Sigmoid colon (tissue), 6 donors: ENCODE measurements at regions not wholly inside any gene's neighbourhood (a gene's known extent, or its start where the extent isn't known, plus 50 kb on each side); places are given as distances from the start of the nearest gene placed in this dataset.

Experiments used
- DNase-seq: peaks from one replicate; pipeline ENCODE4 v3.0.0-alpha.2; 2019
- H3K27ac ChIP-seq, 4 donors: fragments of 200-600 bp; sonication (generic); one replicate each; pipeline ENCODE4 v1.5.1; 2016 to 2019; ENCODE audit warnings: mild to moderate bottlenecking in 1 of 4
- H3K27me3 ChIP-seq, 3 donors: fragments of 200-600 bp; sonication (generic); one replicate each; pipeline ENCODE4 v1.5.1; 2019; ENCODE audit warnings: mild to moderate bottlenecking in 1 of 3
- H3K36me3 ChIP-seq, 4 donors: fragments of 200-600 bp; sonication (generic); one replicate each; pipeline ENCODE4 v1.5.1; 2016 to 2019
- H3K4me1 ChIP-seq, 4 donors: fragments of 200-600 bp; sonication (generic); one replicate each; pipeline ENCODE4 v1.5.1; 2017 to 2019
- H3K4me3 ChIP-seq, 4 donors: fragments of 200-600 bp; sonication (generic); one replicate each; pipeline ENCODE4 v1.5.1; 2017 to 2019; ENCODE audit warnings: mild to moderate bottlenecking in 2 of 4, moderate library complexity in 1 of 4
- H3K9me3 ChIP-seq, 4 donors: fragments of 200-600 bp in 3 of 4; sonication (generic) in 3 of 4; one replicate each; pipeline versions ENCODE4 v1.5.1 to v1.6.1; 2013 to 2019
- CTCF ChIP-seq, 4 experiments: fragments of 450-650 bp in 3 of 4; fragments of 200-600 bp in 1 of 4; IDR thresholded peaks; one replicate each; pipeline ENCODE4 v1.5.1; 2016 to 2019; ENCODE audit warnings: antibody characterized with exemption in 4 of 4, mild to moderate bottlenecking in 3 of 4, moderate library complexity in 2 of 4
- EP300 ChIP-seq, 4 donors: sonication (generic); formaldehyde crosslinking; IDR thresholded peaks; one replicate each; pipeline ENCODE4 v1.6.1; 2017; ENCODE audit warnings: antibody characterized with exemption in 4 of 4
- POLR2A ChIP-seq, 2 donors: fragments of 450-650 bp; IDR thresholded peaks; one replicate each; pipeline ENCODE4 v1.6.1; 2016; ENCODE audit warnings: antibody characterized with exemption in 2 of 2, mild to moderate bottlenecking in 2 of 2, moderate library complexity in 2 of 2
- POLR2AphosphoS5 ChIP-seq, 4 donors: sonication (generic); formaldehyde crosslinking; IDR thresholded peaks; one replicate each; pipeline ENCODE4 v1.6.1; 2017; ENCODE audit warnings: antibody characterized with exemption in 4 of 4
- WGBS, 2 donors: extraction: QIAGEN DNeasy Blood & Tissue Kit; methylation state at CpG; one replicate each; pipeline ENCODE4 v1.1.7; 2013; 5-methylcytosine and 5-hydroxymethylcytosine counted together
- intact Hi-C: fragments of 100-400 bp; cut with DNase I; formaldehyde crosslinking; loops from one replicate; pipeline ENCODE4 v1.15.1; 2023
- donor health status: healthy with polysubstance abuse.
- donor health status: healthy.

GRCh38 chr5:86977808-86978207 lies 289.9 kb upstream of the RASA1 start:
- WGBS, 2 donors, result 82 to 93% methylated on average over 5 of the region's 5 CpGs

GRCh38 chr5:86979811-86980411 lies 287.8 kb upstream of the RASA1 start:
- no peak overlapping the region for H3K4me3 ChIP-seq
- H3K36me3 ChIP-seq, result no peaks in the 10 kb centered on the region
- TF ChIP-seq EP300 (IDR thresholded peaks at IDR 0.05) (no peak), POLR2A (IDR thresholded peaks at IDR 0.05) (no peak), POLR2AphosphoS5 (IDR thresholded peaks at IDR 0.05) (peak in 1 of 4 donors; percentile 14)
- peak overlapping the region in 3 of 4 donors; percentile 32 to 54 (median 39) for H3K27ac ChIP-seq
- DNase-seq, result no peak
- intact Hi-C loops, result no loop called here
- no peaks in the 10 kb centered on the region for H3K27me3 ChIP-seq
- no peaks in the 10 kb centered on the region for H3K4me1 ChIP-seq
- 53 to 66% methylated on average over 8 of the region's 8 CpGs for WGBS, 2 donors
- no peaks in the 10 kb centered on the region for H3K9me3 ChIP-seq

More at GRCh38 chr5:86977808-86978207, 289.9 kb upstream of the RASA1 start:
- intact Hi-C loops, result no loop called here
- Histone ChIP-seq H3K36me3 (no peaks in the 10 kb centered on the region), H3K27ac (peak overlapping the region in 2 of 4 donors; percentile 21 to 36), H3K4me3 (no peak overlapping the region), H3K9me3 (no peaks in the 10 kb centered on the region), H3K4me1 (no peaks in the 10 kb centered on the region), H3K27me3 (no peaks in the 10 kb centered on the region)
- DNase-seq, result no peak
- TF ChIP-seq POLR2A (IDR thresholded peaks at IDR 0.05), result no peak
- no peak for TF ChIP-seq CTCF (IDR thresholded peaks at IDR 0.05)
- no peak for TF ChIP-seq EP300 (IDR thresholded peaks at IDR 0.05)
- TF ChIP-seq POLR2AphosphoS5 (IDR thresholded peaks at IDR 0.05), result no peak

- H3K4me1 ChIP-seq, result no peaks in the 10 kb centered on the region
- DNase-seq, result no peak
- no peaks in the 10 kb centered on the region for H3K9me3 ChIP-seq
- H3K27me3 ChIP-seq, result no peaks in the 10 kb centered on the region
- intact Hi-C loops, result no loop called here
- no peak overlapping the region for H3K4me3 ChIP-seq
- H3K36me3 ChIP-seq, result no peaks in the 10 kb centered on the region
- H3K27ac ChIP-seq, result no peak overlapping the region
- TF ChIP-seq CTCF (IDR thresholded peaks at IDR 0.05), result no peak
- TF ChIP-seq POLR2A (IDR thresholded peaks at IDR 0.05), result no peak
- no peak for TF ChIP-seq POLR2AphosphoS5 (IDR thresholded peaks at IDR 0.05)
- no peak for TF ChIP-seq EP300 (IDR thresholded peaks at IDR 0.05)
Observed at GRCh38 chr5:86981898-86982297, 285.8 kb upstream of the RASA1 start.

- H3K36me3 ChIP-seq, result no peaks in the 10 kb centered on the region
- no peak for DNase-seq
- H3K27ac ChIP-seq, result no peak overlapping the region
- TF ChIP-seq CTCF (IDR thresholded peaks at IDR 0.05) (no peak), POLR2AphosphoS5 (IDR thresholded peaks at IDR 0.05) (no peak), EP300 (IDR thresholded peaks at IDR 0.05) (no peak), POLR2A (IDR thresholded peaks at IDR 0.05) (no peak)
- no peaks in the 10 kb centered on the region for H3K9me3 ChIP-seq
- intact Hi-C loops, result no loop called here
- no peaks in the 10 kb centered on the region for H3K27me3 ChIP-seq
- WGBS, 2 donors, result 69 to 88% methylated on average over 1 of the region's 1 CpG
- H3K4me1 ChIP-seq, result no peaks in the 10 kb centered on the region
- no peak overlapping the region for H3K4me3 ChIP-seq
Observed at GRCh38 chr5:86983208-86983607, 284.5 kb upstream of the RASA1 start.

- no peak for DNase-seq
- Histone ChIP-seq H3K36me3 (no peaks in the 10 kb centered on the region), H3K9me3 (no peaks in the 10 kb centered on the region), H3K4me1 (no peaks in the 10 kb centered on the region), H3K4me3 (no peak overlapping the region), H3K27me3 (no peaks in the 10 kb centered on the region), H3K27ac (no peak overlapping the region)
- intact Hi-C loops, result no loop called here
- no peak for TF ChIP-seq POLR2AphosphoS5 (IDR thresholded peaks at IDR 0.05)
- TF ChIP-seq POLR2A (IDR thresholded peaks at IDR 0.05), result no peak
- no peak for TF ChIP-seq EP300 (IDR thresholded peaks at IDR 0.05)
- no peak for TF ChIP-seq CTCF (IDR thresholded peaks at IDR 0.05)
- 89 to 90% methylated on average over 3 of the region's 3 CpGs for WGBS, 2 donors
Observed at GRCh38 chr5:86986837-86987236, 280.8 kb upstream of the RASA1 start.
